ENCODE measurements at regions not wholly inside any gene's neighbourhood (a gene's known extent, or its start where the extent isn't known, plus 50 kb on each side); places are given as distances from the start of the nearest gene placed in this dataset.

DNA sequence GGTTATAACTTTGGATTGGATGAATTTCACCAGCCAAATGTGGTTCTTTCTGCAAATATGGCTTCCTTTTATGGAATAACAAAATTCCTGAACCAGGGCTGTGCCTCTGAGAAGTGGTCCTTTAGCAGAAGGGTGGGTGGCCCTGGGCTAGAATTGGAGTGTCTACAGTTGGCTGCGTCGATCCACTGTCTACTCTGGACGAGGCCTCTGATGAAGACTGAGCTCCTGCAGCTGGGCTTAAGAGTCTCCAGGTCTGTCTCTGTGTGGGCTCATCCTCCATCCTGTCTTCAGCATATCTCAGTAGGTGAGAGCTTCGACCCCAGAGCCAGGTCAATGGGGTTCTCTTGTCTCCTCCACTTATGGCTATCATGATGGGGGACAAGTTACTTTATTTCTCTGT lies 166.3 kb upstream of the PMEPA1 start:
- no peak overlapping the region for H3K4me3 ChIP-seq (ENCODE audit: low read depth, low read length)
- DNase-seq, result no peak
- H3K27ac ChIP-seq, result no peak overlapping the region
- H3K36me3 ChIP-seq, result no peaks in the 10 kb centered on the region
- H3K9me3 ChIP-seq (ENCODE audit: severe bottlenecking), result no peaks in the 10 kb centered on the region
- H3K27me3 ChIP-seq (ENCODE audit: insufficient read depth, low read depth, severe bottlenecking), result no peaks in the 10 kb centered on the region
- TF ChIP-seq, protein P1, sequence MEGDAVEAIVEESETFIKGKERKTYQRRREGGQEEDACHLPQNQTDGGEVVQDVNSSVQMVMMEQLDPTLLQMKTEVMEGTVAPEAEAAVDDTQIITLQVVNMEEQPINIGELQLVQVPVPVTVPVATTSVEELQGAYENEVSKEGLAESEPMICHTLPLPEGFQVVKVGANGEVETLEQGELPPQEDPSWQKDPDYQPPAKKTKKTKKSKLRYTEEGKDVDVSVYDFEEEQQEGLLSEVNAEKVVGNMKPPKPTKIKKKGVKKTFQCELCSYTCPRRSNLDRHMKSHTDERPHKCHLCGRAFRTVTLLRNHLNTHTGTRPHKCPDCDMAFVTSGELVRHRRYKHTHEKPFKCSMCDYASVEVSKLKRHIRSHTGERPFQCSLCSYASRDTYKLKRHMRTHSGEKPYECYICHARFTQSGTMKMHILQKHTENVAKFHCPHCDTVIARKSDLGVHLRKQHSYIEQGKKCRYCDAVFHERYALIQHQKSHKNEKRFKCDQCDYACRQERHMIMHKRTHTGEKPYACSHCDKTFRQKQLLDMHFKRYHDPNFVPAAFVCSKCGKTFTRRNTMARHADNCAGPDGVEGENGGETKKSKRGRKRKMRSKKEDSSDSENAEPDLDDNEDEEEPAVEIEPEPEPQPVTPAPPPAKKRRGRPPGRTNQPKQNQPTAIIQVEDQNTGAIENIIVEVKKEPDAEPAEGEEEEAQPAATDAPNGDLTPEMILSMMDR (IDR thresholded peaks at IDR 0.05; ENCODE audit: low read depth, low read length), result no peak

GRCh38 chr20:57874141-57874540 lies 164.3 kb upstream of the PMEPA1 start:
- no peak for DNase-seq
- H3K27me3 ChIP-seq (ENCODE audit: insufficient read depth, low read depth, severe bottlenecking), result no peaks in the 10 kb centered on the region
- H3K9me3 ChIP-seq (ENCODE audit: severe bottlenecking), result no peaks in the 10 kb centered on the region

DNA sequence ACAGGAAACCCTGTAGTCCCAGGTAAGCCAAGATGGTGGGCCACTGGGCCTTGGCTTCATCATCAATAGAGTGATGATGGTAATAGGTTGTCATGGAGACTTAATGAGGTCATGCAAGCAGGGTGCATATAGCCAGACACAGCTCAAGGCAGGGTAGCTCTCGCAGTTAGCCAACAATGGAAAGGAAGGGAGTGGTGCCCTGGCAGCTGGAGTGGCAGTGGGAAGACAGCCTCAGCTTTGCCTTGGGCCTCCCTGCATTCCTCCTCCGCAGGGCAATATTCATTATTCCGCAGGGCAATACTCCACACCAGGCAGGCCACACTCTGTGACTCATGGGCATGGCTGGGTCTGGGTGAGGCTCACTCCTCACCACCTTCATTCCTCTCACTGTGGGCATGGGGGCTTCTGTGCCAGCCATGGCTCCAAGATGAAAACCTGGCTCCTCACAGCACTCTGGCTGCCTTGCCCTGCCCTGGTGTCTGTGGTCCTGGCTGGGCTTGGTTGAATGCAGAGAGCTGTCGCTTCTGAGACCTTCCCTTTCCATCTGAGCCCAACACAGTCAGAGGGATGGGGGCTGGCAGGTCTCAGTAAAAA lies 163.1 kb upstream of the PMEPA1 start:
- Histone ChIP-seq H3K36me3 (no peaks in the 10 kb centered on the region), H3K27me3 (ENCODE audit: insufficient read depth, low read depth, severe bottlenecking) (no peaks in the 10 kb centered on the region), H3K27ac (peak overlapping the region; percentile 39; the same call in 1 of the 2 replicates), H3K4me3 (ENCODE audit: low read depth, low read length) (no peak overlapping the region), H3K9me3 (ENCODE audit: severe bottlenecking) (no peaks in the 10 kb centered on the region)
- DNase-seq, result no peak
- TF ChIP-seq, protein P1 (IDR thresholded peaks at IDR 0.05; ENCODE audit: low read depth, low read length), result no peak

More at GRCh38 chr20:57874141-57874540, 164.3 kb upstream of the PMEPA1 start:
- TF ChIP-seq, protein P1 (IDR thresholded peaks at IDR 0.05; ENCODE audit: low read depth, low read length), result no peak
- Histone ChIP-seq H3K36me3 (no peaks in the 10 kb centered on the region), H3K27ac (no peak overlapping the region), H3K4me3 (ENCODE audit: low read depth, low read length) (no peak overlapping the region)

- TF ChIP-seq, protein P1 (IDR thresholded peaks at IDR 0.05; ENCODE audit: low read depth, low read length), result no peak
- Histone ChIP-seq H3K27ac (no peak overlapping the region), H3K27me3 (ENCODE audit: insufficient read depth, low read depth, severe bottlenecking) (no peaks in the 10 kb centered on the region), H3K9me3 (ENCODE audit: severe bottlenecking) (no peaks in the 10 kb centered on the region), H3K36me3 (no peaks in the 10 kb centered on the region), H3K4me3 (ENCODE audit: low read depth, low read length) (no peak overlapping the region)
- no peak for DNase-seq
Measured at GRCh38 chr20:57871237-57871632, 161.4 kb upstream of the PMEPA1 start.

DNA sequence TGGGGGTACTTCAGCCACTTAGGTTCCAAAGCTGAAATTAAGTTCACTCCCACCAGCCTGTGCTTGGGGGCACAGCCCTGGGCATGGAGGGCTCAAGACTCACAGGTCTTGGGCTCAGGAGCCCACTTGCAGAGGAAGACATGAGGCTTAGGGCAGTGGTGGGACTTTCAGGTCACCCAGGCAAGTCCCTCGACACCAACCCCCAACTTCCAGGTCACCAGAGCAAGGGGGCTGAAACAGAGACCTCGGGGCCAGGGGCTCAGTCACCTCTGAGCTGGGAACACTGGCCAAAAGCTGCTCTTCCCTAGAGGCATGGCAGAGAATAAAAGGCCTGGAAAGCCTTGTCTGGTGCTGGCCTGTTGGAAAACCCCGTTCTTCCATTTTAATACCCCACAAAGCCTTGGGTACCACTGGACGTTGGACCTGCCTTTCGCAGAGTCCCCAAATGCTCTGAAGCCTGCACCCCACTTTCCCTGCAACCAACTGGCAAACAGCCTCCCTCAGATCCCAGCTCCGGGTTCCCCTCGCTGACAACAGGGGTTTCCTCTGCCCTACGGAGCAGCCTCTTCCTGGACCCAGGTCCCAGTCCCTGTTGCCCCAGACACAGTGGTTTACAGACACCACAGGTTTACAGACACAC lies 160.9 kb upstream of the PMEPA1 start:
- Histone ChIP-seq H3K27ac (no peak overlapping the region), H3K4me3 (ENCODE audit: low read depth, low read length) (no peak overlapping the region), H3K36me3 (no peaks in the 10 kb centered on the region), H3K9me3 (ENCODE audit: severe bottlenecking) (no peaks in the 10 kb centered on the region), H3K27me3 (ENCODE audit: insufficient read depth, low read depth, severe bottlenecking) (no peaks in the 10 kb centered on the region)
- TF ChIP-seq, protein P1 (IDR thresholded peaks at IDR 0.05; ENCODE audit: low read depth, low read length), result no peak
- no peak for DNase-seq

GRCh38 chr20:57869951-57870315 lies 160.1 kb upstream of the PMEPA1 start:
- TF ChIP-seq, protein P1 (IDR thresholded peaks at IDR 0.05; ENCODE audit: low read depth, low read length), result no peak
- no peaks in the 10 kb centered on the region for H3K9me3 ChIP-seq (ENCODE audit: severe bottlenecking)
- DNase-seq, result no peak
- no peaks in the 10 kb centered on the region for H3K27me3 ChIP-seq (ENCODE audit: insufficient read depth, low read depth, severe bottlenecking)
- no peak overlapping the region for H3K4me3 ChIP-seq (ENCODE audit: low read depth, low read length)
- no peak overlapping the region for H3K27ac ChIP-seq
- H3K36me3 ChIP-seq, result no peaks in the 10 kb centered on the region

Measured in WERI-Rb-1 (cell line).